ENCODE measurements at regions not wholly inside any gene's neighbourhood (a gene's known extent, or its start where the extent isn't known, plus 50 kb on each side); places are given as distances from the start of the nearest gene placed in this dataset.
"Not testable (repeated sequence)": the region's sequence is repeated elsewhere in the genome, so short reads cannot be mapped to it uniquely, and the experiment has no call there.

- DNase-seq, result no peak
Observed at GRCh38 chr3:86887876-86888275, 103.1 kb downstream of the VGLL3 start.

- no peak for DNase-seq
Observed at GRCh38 chr3:86880066-86880465, 110.9 kb downstream of the VGLL3 start.

- not testable (repeated sequence) for DNase-seq
Observed at GRCh38 chr3:86876504-86877181, 114.3 kb downstream of the VGLL3 start.

- not testable (repeated sequence) for DNase-seq
Observed at GRCh38 chr3:86874790-86875189, 116.2 kb downstream of the VGLL3 start.

- DNase-seq, result no peak
Observed at GRCh38 chr3:86869566-86869965, 121.4 kb downstream of the VGLL3 start.

- no peak for DNase-seq
Observed at GRCh38 chr3:86867982-86868381, 123.0 kb downstream of the VGLL3 start.

- no peak for DNase-seq
Observed at GRCh38 chr3:86865506-86865905, 125.4 kb downstream of the VGLL3 start.

- no peak for DNase-seq
Observed at GRCh38 chr3:86856711-86857110, 134.2 kb downstream of the VGLL3 start.

- DNase-seq, result no peak
Observed at GRCh38 chr3:86849991-86850390, 141.0 kb downstream of the VGLL3 start.

GRCh38 chr3:86845726-86846125 is 145.2 kb downstream of the VGLL3 start:
- DNase-seq, result no peak

GRCh38 chr3:86838927-86839326 is 152.0 kb downstream of the VGLL3 start:
- DNase-seq, result no peak

GRCh38 chr3:86837871-86838270 is 153.1 kb downstream of the VGLL3 start:
- DNase-seq, result no peak

GRCh38 chr3:86830566-86830965 is 160.4 kb downstream of the VGLL3 start:
- DNase-seq, result no peak

GRCh38 chr3:86828751-86829150 is 162.2 kb downstream of the VGLL3 start:
- no peak for DNase-seq

GRCh38 chr3:86827582-86827981 is 163.4 kb downstream of the VGLL3 start:
- DNase-seq, result not testable (repeated sequence)

- no peak for DNase-seq
Observed at GRCh38 chr3:86826292-86826691, 164.7 kb downstream of the VGLL3 start.

GRCh38 chr3:86815880-86816279 is 175.1 kb downstream of the VGLL3 start:
- DNase-seq, result no peak

- DNase-seq, result no peak
Observed at GRCh38 chr3:86814918-86815655, 175.9 kb downstream of the VGLL3 start.

GRCh38 chr3:86814321-86814720 is 176.6 kb downstream of the VGLL3 start:
- DNase-seq, result no peak

GRCh38 chr3:86801921-86802320 is 189.0 kb downstream of the VGLL3 start:
- no peak for DNase-seq

- DNase-seq, result no peak
Observed at GRCh38 chr3:86801066-86801465, 189.9 kb downstream of the VGLL3 start.

- no peak for DNase-seq
Observed at GRCh38 chr3:86800116-86800515, 190.8 kb downstream of the VGLL3 start.

GRCh38 chr3:86797946-86798345 is 193.0 kb downstream of the VGLL3 start:
- no peak for DNase-seq

GRCh38 chr3:86794361-86795065 is 196.4 kb downstream of the VGLL3 start:
- DNase-seq, result no peak

All from 8988T (cell line).